Thyroid gland (tissue), 4 donors: ENCODE measurements at regions not wholly inside any gene's neighbourhood (a gene's known extent, or its start where the extent isn't known, plus 50 kb on each side); places are given as distances from the start of the nearest gene placed in this dataset.

Experiments used
- CTCF ChIP-seq, 6 experiments: fragments of 200-600 bp in 3 of 6; fragments of 450-650 bp in 3 of 6; sonication (generic) in 3 of 6; IDR thresholded peaks; one replicate each; pipeline ENCODE4 v1.5.1; 2016 to 2019; ENCODE audit warnings: antibody characterized with exemption in 6 of 6, mild to moderate bottlenecking in 2 of 6, inconsistent platforms in 1 of 6, moderate library complexity in 1 of 6
- POLR2A ChIP-seq, 2 donors: fragments of 450-650 bp; IDR thresholded peaks; one replicate each; pipeline ENCODE4 v1.6.1; 2017; ENCODE audit warnings: antibody characterized with exemption in 2 of 2, mild to moderate bottlenecking in 2 of 2, moderate library complexity in 1 of 2

- TF ChIP-seq CTCF (IDR thresholded peaks at IDR 0.05) (no peak), POLR2A (IDR thresholded peaks at IDR 0.05) (no peak)
Observed at GRCh38 chr2:221777119-221777518, 205.0 kb upstream of the EPHA4 start.
